ENCODE measurements at regions not wholly inside any gene's neighbourhood (a gene's known extent, or its start where the extent isn't known, plus 50 kb on each side); places are given as distances from the start of the nearest gene placed in this dataset.

DNA sequence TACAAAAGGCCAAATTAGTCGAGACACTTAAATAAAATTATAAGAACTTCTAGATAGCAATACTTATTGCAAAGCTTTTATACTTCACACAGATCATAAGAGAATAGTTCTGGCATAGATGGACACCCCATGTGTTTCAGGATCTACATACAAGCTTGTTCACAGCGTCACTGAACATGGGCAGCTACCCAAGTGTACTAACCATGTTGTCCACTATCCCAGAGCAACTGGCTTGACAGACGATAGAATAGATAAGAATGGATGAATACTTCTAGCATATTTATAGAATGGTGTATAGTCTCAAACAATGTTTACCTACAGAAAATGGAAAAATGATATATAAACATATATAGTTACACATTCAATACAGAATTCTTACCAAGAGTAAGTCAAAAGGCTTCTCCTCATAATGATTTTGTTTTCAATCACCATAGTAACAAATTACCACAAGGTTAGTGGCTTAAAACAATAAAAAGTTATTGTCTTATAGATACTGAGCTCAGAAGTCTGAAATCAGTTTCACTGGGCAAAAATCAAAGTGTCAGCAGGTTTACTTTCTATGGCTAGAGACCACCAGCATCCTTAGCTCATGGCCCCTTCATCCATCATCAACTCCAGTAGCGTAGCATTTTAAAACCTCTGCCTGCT is 446.7 kb downstream of the DMRTA1 start:
- no peak for TF ChIP-seq ZNF558 (tag by site-specific recombination; IDR thresholded peaks at IDR 0.05)
- TF ChIP-seq, protein P1, sequence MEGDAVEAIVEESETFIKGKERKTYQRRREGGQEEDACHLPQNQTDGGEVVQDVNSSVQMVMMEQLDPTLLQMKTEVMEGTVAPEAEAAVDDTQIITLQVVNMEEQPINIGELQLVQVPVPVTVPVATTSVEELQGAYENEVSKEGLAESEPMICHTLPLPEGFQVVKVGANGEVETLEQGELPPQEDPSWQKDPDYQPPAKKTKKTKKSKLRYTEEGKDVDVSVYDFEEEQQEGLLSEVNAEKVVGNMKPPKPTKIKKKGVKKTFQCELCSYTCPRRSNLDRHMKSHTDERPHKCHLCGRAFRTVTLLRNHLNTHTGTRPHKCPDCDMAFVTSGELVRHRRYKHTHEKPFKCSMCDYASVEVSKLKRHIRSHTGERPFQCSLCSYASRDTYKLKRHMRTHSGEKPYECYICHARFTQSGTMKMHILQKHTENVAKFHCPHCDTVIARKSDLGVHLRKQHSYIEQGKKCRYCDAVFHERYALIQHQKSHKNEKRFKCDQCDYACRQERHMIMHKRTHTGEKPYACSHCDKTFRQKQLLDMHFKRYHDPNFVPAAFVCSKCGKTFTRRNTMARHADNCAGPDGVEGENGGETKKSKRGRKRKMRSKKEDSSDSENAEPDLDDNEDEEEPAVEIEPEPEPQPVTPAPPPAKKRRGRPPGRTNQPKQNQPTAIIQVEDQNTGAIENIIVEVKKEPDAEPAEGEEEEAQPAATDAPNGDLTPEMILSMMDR (tag by site-specific recombination; IDR thresholded peaks at IDR 0.05) = no peak
- TF ChIP-seq ZNF274 (IDR thresholded peaks at IDR 0.05; ENCODE audit: low read length) = no peak
- TF ChIP-seq ZNF274 (tag by site-specific recombination; IDR thresholded peaks at IDR 0.05; ENCODE audit: borderline replicate concordance) = no peak
